ENCODE measurements at regions not wholly inside any gene's neighbourhood (a gene's known extent, or its start where the extent isn't known, plus 50 kb on each side); places are given as distances from the start of the nearest gene placed in this dataset.

GRCh38 chr15:98296653-98297052, 336.1 kb downstream of the ARRDC4 start:
- H3K9me3 ChIP-seq (ENCODE audit: low read depth, low read length) = no peaks in the 10 kb centered on the region
- H3K9ac ChIP-seq (ENCODE audit: insufficient read length) = no peak overlapping the region
- no peak for DNase-seq (ENCODE audit: low read depth, low spot score)
- H3K27ac ChIP-seq = no peak overlapping the region
- H3K4me3 ChIP-seq = no peak overlapping the region
- TF ChIP-seq POLR2AphosphoS5 (IDR thresholded peaks at IDR 0.05; ENCODE audit: borderline replicate concordance, low read depth, low read length) (no peak), FOXP2 (optimal IDR thresholded peaks at IDR 0.05; ENCODE audit: control extremely low read depth, extremely low read length, insufficient read depth) (no peak), EZH2 (IDR thresholded peaks at IDR 0.05) (no peak)
- H3K36me3 ChIP-seq (ENCODE audit: insufficient read depth, low read length) = no peaks in the 10 kb centered on the region

GRCh38 chr15:98304371-98304770, 343.9 kb downstream of the ARRDC4 start:
- no peak for DNase-seq (ENCODE audit: low read depth, low spot score)
- H3K36me3 ChIP-seq (ENCODE audit: insufficient read depth, low read length) = no peaks in the 10 kb centered on the region
- TF ChIP-seq EZH2 (IDR thresholded peaks at IDR 0.05) = no peak
- TF ChIP-seq FOXP2 (optimal IDR thresholded peaks at IDR 0.05; ENCODE audit: control extremely low read depth, extremely low read length, insufficient read depth) = no peak
- TF ChIP-seq POLR2AphosphoS5 (IDR thresholded peaks at IDR 0.05; ENCODE audit: borderline replicate concordance, low read depth, low read length) = no peak
- no peaks in the 10 kb centered on the region for H3K9me3 ChIP-seq (ENCODE audit: low read depth, low read length)
- H3K4me3 ChIP-seq = no peak overlapping the region
- H3K27ac ChIP-seq = no peak overlapping the region
- H3K9ac ChIP-seq (ENCODE audit: insufficient read length) = no peak overlapping the region

- Histone ChIP-seq H3K36me3 (ENCODE audit: insufficient read depth, low read length) (no peaks in the 10 kb centered on the region), H3K27ac (no peak overlapping the region), H3K4me3 (no peak overlapping the region), H3K9ac (ENCODE audit: insufficient read length) (no peak overlapping the region), H3K9me3 (ENCODE audit: low read depth, low read length) (no peaks in the 10 kb centered on the region)
- DNase-seq (ENCODE audit: low read depth, low spot score) = no peak
- TF ChIP-seq POLR2AphosphoS5 (IDR thresholded peaks at IDR 0.05; ENCODE audit: borderline replicate concordance, low read depth, low read length) = no peak
- no peak for TF ChIP-seq EZH2 (IDR thresholded peaks at IDR 0.05)
- no peak for TF ChIP-seq FOXP2 (optimal IDR thresholded peaks at IDR 0.05; ENCODE audit: control extremely low read depth, extremely low read length, insufficient read depth)
Measured at GRCh38 chr15:98308117-98308516, 340.2 kb upstream of the IGF1R start.

- Histone ChIP-seq H3K9me3 (ENCODE audit: low read depth, low read length) (no peaks in the 10 kb centered on the region), H3K27ac (no peak overlapping the region), H3K4me3 (no peak overlapping the region), H3K9ac (ENCODE audit: insufficient read length) (no peak overlapping the region), H3K36me3 (ENCODE audit: insufficient read depth, low read length) (no peaks in the 10 kb centered on the region)
- TF ChIP-seq POLR2AphosphoS5 (IDR thresholded peaks at IDR 0.05; ENCODE audit: borderline replicate concordance, low read depth, low read length) = no peak
- TF ChIP-seq FOXP2 (optimal IDR thresholded peaks at IDR 0.05; ENCODE audit: control extremely low read depth, extremely low read length, insufficient read depth) = no peak
- TF ChIP-seq EZH2 (IDR thresholded peaks at IDR 0.05) = no peak
- DNase-seq (ENCODE audit: low read depth, low spot score) = peak; percentile 58
Measured at GRCh38 chr15:98311566-98312188, 336.7 kb upstream of the IGF1R start.

GRCh38 chr15:98312913-98313312, 335.4 kb upstream of the IGF1R start:
- no peak overlapping the region for H3K9ac ChIP-seq (ENCODE audit: insufficient read length)
- DNase-seq (ENCODE audit: low read depth, low spot score) = no peak
- no peak for TF ChIP-seq EZH2 (IDR thresholded peaks at IDR 0.05)
- no peak for TF ChIP-seq FOXP2 (optimal IDR thresholded peaks at IDR 0.05; ENCODE audit: control extremely low read depth, extremely low read length, insufficient read depth)
- TF ChIP-seq POLR2AphosphoS5 (IDR thresholded peaks at IDR 0.05; ENCODE audit: borderline replicate concordance, low read depth, low read length) = no peak
- H3K36me3 ChIP-seq (ENCODE audit: insufficient read depth, low read length) = no peaks in the 10 kb centered on the region
- H3K4me3 ChIP-seq = no peak overlapping the region
- no peaks in the 10 kb centered on the region for H3K9me3 ChIP-seq (ENCODE audit: low read depth, low read length)
- no peak overlapping the region for H3K27ac ChIP-seq

- TF ChIP-seq FOXP2 (optimal IDR thresholded peaks at IDR 0.05; ENCODE audit: control extremely low read depth, extremely low read length, insufficient read depth) (no peak), EZH2 (IDR thresholded peaks at IDR 0.05) (no peak), POLR2AphosphoS5 (IDR thresholded peaks at IDR 0.05; ENCODE audit: borderline replicate concordance, low read depth, low read length) (no peak)
- no peaks in the 10 kb centered on the region for H3K9me3 ChIP-seq (ENCODE audit: low read depth, low read length)
- H3K9ac ChIP-seq (ENCODE audit: insufficient read length) = no peak overlapping the region
- H3K4me3 ChIP-seq = no peak overlapping the region
- DNase-seq (ENCODE audit: low read depth, low spot score) = no peak
- no peaks in the 10 kb centered on the region for H3K36me3 ChIP-seq (ENCODE audit: insufficient read depth, low read length)
- H3K27ac ChIP-seq = no peak overlapping the region
Measured at GRCh38 chr15:98315971-98316370, 332.4 kb upstream of the IGF1R start.

GRCh38 chr15:98321896-98322295, 326.4 kb upstream of the IGF1R start:
- TF ChIP-seq EZH2 (IDR thresholded peaks at IDR 0.05) (no peak), POLR2AphosphoS5 (IDR thresholded peaks at IDR 0.05; ENCODE audit: borderline replicate concordance, low read depth, low read length) (no peak), FOXP2 (optimal IDR thresholded peaks at IDR 0.05; ENCODE audit: control extremely low read depth, extremely low read length, insufficient read depth) (no peak)
- no peaks in the 10 kb centered on the region for H3K36me3 ChIP-seq (ENCODE audit: insufficient read depth, low read length)
- no peak overlapping the region for H3K27ac ChIP-seq
- DNase-seq (ENCODE audit: low read depth, low spot score) = peak; percentile 32
- no peaks in the 10 kb centered on the region for H3K9me3 ChIP-seq (ENCODE audit: low read depth, low read length)
- no peak overlapping the region for H3K9ac ChIP-seq (ENCODE audit: insufficient read length)
- no peak overlapping the region for H3K4me3 ChIP-seq

- Histone ChIP-seq H3K4me3 (no peak overlapping the region), H3K27ac (no peak overlapping the region), H3K36me3 (ENCODE audit: insufficient read depth, low read length) (no peaks in the 10 kb centered on the region), H3K9ac (ENCODE audit: insufficient read length) (no peak overlapping the region), H3K9me3 (ENCODE audit: low read depth, low read length) (no peaks in the 10 kb centered on the region)
- no peak for DNase-seq (ENCODE audit: low read depth, low spot score)
- TF ChIP-seq FOXP2 (optimal IDR thresholded peaks at IDR 0.05; ENCODE audit: control extremely low read depth, extremely low read length, insufficient read depth) = no peak
- no peak for TF ChIP-seq EZH2 (IDR thresholded peaks at IDR 0.05)
- TF ChIP-seq POLR2AphosphoS5 (IDR thresholded peaks at IDR 0.05; ENCODE audit: borderline replicate concordance, low read depth, low read length) = no peak
Measured at GRCh38 chr15:98322581-98322980, 325.8 kb upstream of the IGF1R start.
